Fibroblast of lung (primary cell): ENCODE measurements at regions not wholly inside any gene's neighbourhood (a gene's known extent, or its start where the extent isn't known, plus 50 kb on each side); places are given as distances from the start of the nearest gene placed in this dataset.
"Not testable (repeated sequence)": the region's sequence is repeated elsewhere in the genome, so short reads cannot be mapped to it uniquely, and the experiment has no call there.

Source experiments
- EZH2 ChIP-seq: IDR thresholded peaks from 2 replicates; pipeline ENCODE4 v1.5.1; 2012; ENCODE audit warnings: low read length, control low read depth, mild to moderate bottlenecking; ENCODE audit errors: missing control alignments
- TF ChIP-seq, protein P1 (sequence below), 2 donors: IDR thresholded peaks in 1 of 2; conservative IDR thresholded peaks in 1 of 2; 1 replicate in 1 of 2; 2 replicates in 1 of 2; pipeline ENCODE4 v1.5.1; 2011 to 2012; ENCODE audit warnings: low read length in 2 of 2, control low read depth in 1 of 2, inconsistent platforms in 1 of 2, low read depth in 1 of 2, mild to moderate bottlenecking in 1 of 2

DNA sequence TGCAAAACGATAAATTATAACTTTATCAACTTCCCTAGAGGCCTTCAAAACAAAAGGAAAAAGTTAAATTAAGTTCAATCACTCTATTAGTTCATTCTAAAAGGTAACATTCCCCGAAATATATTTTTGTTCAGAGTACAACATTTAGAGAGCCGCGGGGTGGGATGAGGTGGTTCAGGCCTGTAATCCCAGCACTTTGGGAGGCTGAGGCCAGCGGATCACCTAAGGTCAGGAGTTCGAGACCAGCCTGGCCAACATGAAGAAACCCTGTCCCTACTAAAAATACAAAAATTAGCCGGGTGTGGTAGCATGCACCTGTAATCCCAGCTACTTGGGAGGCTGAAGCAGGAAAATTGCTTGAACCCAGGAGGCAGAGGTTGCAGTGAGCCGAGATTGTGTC, 60.9 kb upstream of the ZNF217 start:
- TF ChIP-seq, protein P1, sequence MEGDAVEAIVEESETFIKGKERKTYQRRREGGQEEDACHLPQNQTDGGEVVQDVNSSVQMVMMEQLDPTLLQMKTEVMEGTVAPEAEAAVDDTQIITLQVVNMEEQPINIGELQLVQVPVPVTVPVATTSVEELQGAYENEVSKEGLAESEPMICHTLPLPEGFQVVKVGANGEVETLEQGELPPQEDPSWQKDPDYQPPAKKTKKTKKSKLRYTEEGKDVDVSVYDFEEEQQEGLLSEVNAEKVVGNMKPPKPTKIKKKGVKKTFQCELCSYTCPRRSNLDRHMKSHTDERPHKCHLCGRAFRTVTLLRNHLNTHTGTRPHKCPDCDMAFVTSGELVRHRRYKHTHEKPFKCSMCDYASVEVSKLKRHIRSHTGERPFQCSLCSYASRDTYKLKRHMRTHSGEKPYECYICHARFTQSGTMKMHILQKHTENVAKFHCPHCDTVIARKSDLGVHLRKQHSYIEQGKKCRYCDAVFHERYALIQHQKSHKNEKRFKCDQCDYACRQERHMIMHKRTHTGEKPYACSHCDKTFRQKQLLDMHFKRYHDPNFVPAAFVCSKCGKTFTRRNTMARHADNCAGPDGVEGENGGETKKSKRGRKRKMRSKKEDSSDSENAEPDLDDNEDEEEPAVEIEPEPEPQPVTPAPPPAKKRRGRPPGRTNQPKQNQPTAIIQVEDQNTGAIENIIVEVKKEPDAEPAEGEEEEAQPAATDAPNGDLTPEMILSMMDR (conservative IDR thresholded peaks at IDR 0.05 in 1 of 2, IDR thresholded peaks at IDR 0.05 in 1 of 2; ENCODE audit: low read depth in 1 of 2, low read length in 2 of 2) = not testable (repeated sequence)
- not testable (repeated sequence) for TF ChIP-seq EZH2
